ENCODE measurements at regions not wholly inside any gene's neighbourhood (a gene's known extent, or its start where the extent isn't known, plus 50 kb on each side); places are given as distances from the start of the nearest gene placed in this dataset.

DNA sequence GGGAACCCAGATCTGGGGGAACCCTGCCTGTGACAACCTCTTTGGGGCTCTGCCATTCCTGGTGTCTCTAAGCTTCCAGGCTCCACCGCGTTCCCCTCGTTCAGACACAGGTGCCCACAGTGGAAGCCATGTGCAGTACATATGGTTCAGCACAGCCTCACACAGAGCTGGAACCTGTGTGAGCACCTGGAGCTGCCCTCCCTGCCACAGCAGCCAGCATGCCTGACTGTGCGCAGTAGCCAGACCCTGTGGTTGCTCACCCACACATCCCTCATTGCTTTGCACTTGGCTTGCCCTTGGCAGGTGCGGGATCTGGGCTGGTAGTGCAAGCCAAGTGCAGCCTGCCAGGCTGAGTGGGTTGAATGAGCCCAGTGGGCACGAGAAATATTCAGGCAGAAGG, 814.2 kb downstream of the PDHA2 start:
- H3K36me3 ChIP-seq (ENCODE audit: control insufficient read depth, insufficient read depth, low read length) = no peaks in the 10 kb centered on the region
- TF ChIP-seq, protein P1, sequence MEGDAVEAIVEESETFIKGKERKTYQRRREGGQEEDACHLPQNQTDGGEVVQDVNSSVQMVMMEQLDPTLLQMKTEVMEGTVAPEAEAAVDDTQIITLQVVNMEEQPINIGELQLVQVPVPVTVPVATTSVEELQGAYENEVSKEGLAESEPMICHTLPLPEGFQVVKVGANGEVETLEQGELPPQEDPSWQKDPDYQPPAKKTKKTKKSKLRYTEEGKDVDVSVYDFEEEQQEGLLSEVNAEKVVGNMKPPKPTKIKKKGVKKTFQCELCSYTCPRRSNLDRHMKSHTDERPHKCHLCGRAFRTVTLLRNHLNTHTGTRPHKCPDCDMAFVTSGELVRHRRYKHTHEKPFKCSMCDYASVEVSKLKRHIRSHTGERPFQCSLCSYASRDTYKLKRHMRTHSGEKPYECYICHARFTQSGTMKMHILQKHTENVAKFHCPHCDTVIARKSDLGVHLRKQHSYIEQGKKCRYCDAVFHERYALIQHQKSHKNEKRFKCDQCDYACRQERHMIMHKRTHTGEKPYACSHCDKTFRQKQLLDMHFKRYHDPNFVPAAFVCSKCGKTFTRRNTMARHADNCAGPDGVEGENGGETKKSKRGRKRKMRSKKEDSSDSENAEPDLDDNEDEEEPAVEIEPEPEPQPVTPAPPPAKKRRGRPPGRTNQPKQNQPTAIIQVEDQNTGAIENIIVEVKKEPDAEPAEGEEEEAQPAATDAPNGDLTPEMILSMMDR (IDR thresholded peaks at IDR 0.05; ENCODE audit: insufficient read depth, low read length, poor library complexity, severe bottlenecking) = no peak
- H3K27me3 ChIP-seq (replicated peaks; ENCODE audit: control insufficient read depth, insufficient read depth, low read length) = no peaks in the 10 kb centered on the region
- no peak overlapping the region for H3K4me3 ChIP-seq (replicated peaks; ENCODE audit: low read depth, low read length)
- no peak for DNase-seq (ENCODE audit: extremely low read depth, insufficient read length)

DNA sequence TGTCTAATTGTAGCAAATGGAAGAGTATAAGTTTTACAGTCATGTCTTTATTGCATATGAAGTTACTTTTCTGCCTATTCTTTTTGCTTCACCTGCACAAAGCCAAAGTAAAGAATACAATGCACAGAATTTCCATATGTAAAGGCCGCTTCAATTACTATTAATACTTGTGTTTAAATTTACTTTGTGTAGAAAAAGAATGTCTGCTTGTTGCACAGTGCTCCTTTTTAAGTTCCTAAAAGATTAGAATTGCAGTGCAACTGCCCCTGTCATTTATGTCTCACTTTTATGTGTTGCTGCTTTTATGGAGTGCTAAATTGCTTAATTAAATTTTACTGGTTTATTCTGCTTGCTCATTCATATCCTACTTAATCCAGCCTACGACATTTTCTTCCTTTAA, 830.5 kb downstream of the PDHA2 start:
- Histone ChIP-seq H3K27me3 (replicated peaks; ENCODE audit: control insufficient read depth, insufficient read depth, low read length) (no peaks in the 10 kb centered on the region), H3K4me3 (replicated peaks; ENCODE audit: low read depth, low read length) (no peak overlapping the region), H3K36me3 (ENCODE audit: control insufficient read depth, insufficient read depth, low read length) (no peaks in the 10 kb centered on the region)
- TF ChIP-seq, protein P1 (IDR thresholded peaks at IDR 0.05; ENCODE audit: insufficient read depth, low read length, poor library complexity, severe bottlenecking) = no peak
- DNase-seq (ENCODE audit: extremely low read depth, insufficient read length) = no peak

DNA sequence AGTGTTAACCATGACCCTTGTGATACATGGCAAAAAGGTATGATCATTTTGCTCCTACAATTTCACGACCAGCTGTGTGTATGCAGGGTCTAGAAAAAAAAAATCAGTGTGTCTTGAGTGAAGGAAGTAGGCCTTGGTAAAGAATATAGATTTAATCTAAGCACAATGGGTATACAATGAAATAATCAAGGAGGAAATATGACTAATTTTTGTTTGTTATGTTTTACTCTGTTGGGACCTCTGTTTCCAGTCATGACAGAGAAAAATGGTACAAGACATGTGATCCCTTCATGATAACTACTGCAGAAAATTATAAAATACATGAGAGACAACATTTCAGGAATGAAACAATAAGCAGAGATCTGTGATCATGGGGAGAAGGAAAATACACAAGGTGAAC, 835.5 kb downstream of the PDHA2 start:
- no peak overlapping the region for H3K4me3 ChIP-seq (replicated peaks; ENCODE audit: low read depth, low read length)
- H3K36me3 ChIP-seq (ENCODE audit: control insufficient read depth, insufficient read depth, low read length) = no peaks in the 10 kb centered on the region
- H3K27me3 ChIP-seq (replicated peaks; ENCODE audit: control insufficient read depth, insufficient read depth, low read length) = no peaks in the 10 kb centered on the region
- TF ChIP-seq, protein P1 (IDR thresholded peaks at IDR 0.05; ENCODE audit: insufficient read depth, low read length, poor library complexity, severe bottlenecking) = no peak
- DNase-seq (ENCODE audit: extremely low read depth, insufficient read length) = no peak

DNA sequence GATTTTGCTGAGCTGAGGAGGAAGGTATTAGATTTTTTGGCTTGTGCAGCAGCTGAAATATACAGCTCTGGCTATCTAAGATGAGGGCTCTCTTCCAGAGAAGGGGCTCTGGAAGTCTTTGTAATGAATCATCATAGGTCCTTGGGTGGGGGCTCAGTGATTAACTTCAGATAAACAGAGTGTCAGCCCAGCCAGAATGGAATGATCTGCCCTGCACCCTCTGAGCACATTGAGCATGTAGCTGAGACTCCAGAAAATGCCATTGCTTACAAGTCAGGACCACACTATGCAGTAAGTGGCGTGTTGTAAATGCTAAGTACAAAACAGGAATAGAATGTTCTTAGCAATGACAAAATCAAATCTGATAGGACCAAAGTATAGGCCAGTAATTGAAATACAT, 836.0 kb downstream of the PDHA2 start:
- TF ChIP-seq, protein P1 (IDR thresholded peaks at IDR 0.05; ENCODE audit: insufficient read depth, low read length, poor library complexity, severe bottlenecking) = no peak
- DNase-seq (ENCODE audit: extremely low read depth, insufficient read length) = no peak
- H3K27me3 ChIP-seq (replicated peaks; ENCODE audit: control insufficient read depth, insufficient read depth, low read length) = no peaks in the 10 kb centered on the region
- H3K4me3 ChIP-seq (replicated peaks; ENCODE audit: low read depth, low read length) = no peak overlapping the region
- H3K36me3 ChIP-seq (ENCODE audit: control insufficient read depth, insufficient read depth, low read length) = no peaks in the 10 kb centered on the region

DNA sequence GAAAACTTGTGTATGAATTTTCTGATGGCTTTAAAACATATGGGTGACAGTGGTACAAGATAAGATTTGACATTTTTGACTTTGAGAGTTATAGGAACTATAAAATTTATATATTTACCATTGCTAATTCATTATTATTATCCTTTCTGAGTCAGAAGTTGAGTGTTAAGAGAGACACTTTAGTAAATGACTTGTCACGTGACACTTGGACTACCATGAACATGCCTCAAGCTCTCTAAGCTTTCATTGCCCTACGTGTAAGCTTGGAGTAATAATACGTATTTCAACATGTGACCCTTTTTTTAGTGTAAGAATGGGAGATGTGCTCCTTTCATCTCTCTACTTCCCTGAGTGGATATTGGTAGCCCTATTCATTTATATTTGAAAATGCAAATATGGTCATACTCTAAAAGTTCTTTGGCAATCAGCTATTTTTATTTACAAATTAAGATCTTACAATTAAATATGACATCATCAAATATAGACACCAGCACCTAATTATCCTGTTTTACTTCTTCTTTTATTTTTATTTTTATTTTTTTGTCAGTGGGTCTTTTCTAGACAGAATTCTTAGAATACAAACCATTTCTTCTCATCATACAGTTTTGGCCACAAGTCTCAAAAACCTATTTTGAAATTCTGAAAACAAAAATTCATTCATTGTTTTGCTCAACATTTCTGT, 837.0 kb downstream of the PDHA2 start:
- Histone ChIP-seq H3K27me3 (replicated peaks; ENCODE audit: control insufficient read depth, insufficient read depth, low read length) (no peaks in the 10 kb centered on the region), H3K36me3 (ENCODE audit: control insufficient read depth, insufficient read depth, low read length) (no peaks in the 10 kb centered on the region), H3K4me3 (replicated peaks; ENCODE audit: low read depth, low read length) (no peak overlapping the region)
- no peak for DNase-seq (ENCODE audit: extremely low read depth, insufficient read length)
- TF ChIP-seq, protein P1 (IDR thresholded peaks at IDR 0.05; ENCODE audit: insufficient read depth, low read length, poor library complexity, severe bottlenecking) = no peak

DNA sequence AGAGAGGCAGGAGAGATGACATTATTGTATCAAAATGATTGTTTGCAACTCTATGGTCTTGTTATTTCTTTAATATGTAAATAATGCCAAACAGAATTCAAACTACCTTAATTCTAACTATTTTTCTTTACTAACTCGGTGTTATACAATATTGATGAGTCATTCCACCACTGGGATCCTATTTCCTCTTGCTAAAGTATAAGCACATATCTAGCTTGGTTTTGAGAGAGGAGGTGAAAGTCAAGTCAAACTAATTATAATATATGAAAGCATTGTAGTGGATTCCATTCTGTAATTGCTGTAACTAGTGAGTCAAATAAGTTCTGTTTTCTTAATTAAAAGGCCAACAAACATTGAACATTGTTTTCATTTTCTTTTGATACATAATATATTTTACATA, 837.6 kb downstream of the PDHA2 start:
- TF ChIP-seq, protein P1 (IDR thresholded peaks at IDR 0.05; ENCODE audit: insufficient read depth, low read length, poor library complexity, severe bottlenecking) = no peak

More for the DNA sequence above, 837.6 kb downstream of the PDHA2 start:
- H3K27me3 ChIP-seq (replicated peaks; ENCODE audit: control insufficient read depth, insufficient read depth, low read length) = no peaks in the 10 kb centered on the region
- H3K4me3 ChIP-seq (replicated peaks; ENCODE audit: low read depth, low read length) = no peak overlapping the region
- H3K36me3 ChIP-seq (ENCODE audit: control insufficient read depth, insufficient read depth, low read length) = no peaks in the 10 kb centered on the region
- no peak for DNase-seq (ENCODE audit: extremely low read depth, insufficient read length)

Measured in GM06990 (cell line).